GM19035 (cell line): ENCODE measurements at regions not wholly inside any gene's neighbourhood (a gene's known extent, or its start where the extent isn't known, plus 50 kb on each side); places are given as distances from the start of the nearest gene placed in this dataset.
"Not testable (repeated sequence)": the region's sequence is repeated elsewhere in the genome, so short reads cannot be mapped to it uniquely, and the experiment has no call there.

ENCODE experiments used
- ATAC-seq: cut with Tn5 transposase; IDR thresholded peaks from one replicate; pipeline ENCODE4 v1.9.1; 2021; ENCODE audit not compliant: unreplicated experiment

- peak; percentile 100 for ATAC-seq
Measured at GRCh38 chr1:223992456-223993246, 121.3 kb upstream of the FBXO28 start.

GRCh38 chr1:223991297-223991857 is 122.5 kb upstream of the FBXO28 start:
- not testable (repeated sequence) for ATAC-seq

- not testable (repeated sequence) for ATAC-seq
Measured at GRCh38 chr1:223961985-223962384, 116.2 kb upstream of the TP53BP2 start.

GRCh38 chr1:223952801-223953200 is 107.1 kb upstream of the TP53BP2 start:
- not testable (repeated sequence) for ATAC-seq

- ATAC-seq: not testable (repeated sequence)
Measured at GRCh38 chr1:223951551-223951950, 105.8 kb upstream of the TP53BP2 start.

GRCh38 chr1:223949944-223950343 is 104.2 kb upstream of the TP53BP2 start:
- not testable (repeated sequence) for ATAC-seq

- ATAC-seq: not testable (repeated sequence)
Measured at GRCh38 chr1:223948041-223948440, 102.3 kb upstream of the TP53BP2 start.

- ATAC-seq: not testable (repeated sequence)
Measured at GRCh38 chr1:223936592-223936991, 90.8 kb upstream of the TP53BP2 start.

- ATAC-seq: not testable (repeated sequence)
Measured at GRCh38 chr1:223931476-223931875, 85.7 kb upstream of the TP53BP2 start.

GRCh38 chr1:223920805-223921204 is 75.1 kb upstream of the TP53BP2 start:
- not testable (repeated sequence) for ATAC-seq

GRCh38 chr1:223915476-223915875 is 69.7 kb upstream of the TP53BP2 start:
- not testable (repeated sequence) for ATAC-seq

- ATAC-seq: not testable (repeated sequence)
Measured at GRCh38 chr1:223913715-223914114, 68.0 kb upstream of the TP53BP2 start.

GRCh38 chr1:223907943-223908587 is 62.3 kb upstream of the TP53BP2 start:
- not testable (repeated sequence) for ATAC-seq

GRCh38 chr1:223903221-223903620 is 57.5 kb upstream of the TP53BP2 start:
- not testable (repeated sequence) for ATAC-seq

- ATAC-seq: not testable (repeated sequence)
Measured at GRCh38 chr1:223899775-223900174, 54.0 kb upstream of the TP53BP2 start.

GRCh38 chr1:223897097-223897496 is 51.4 kb upstream of the TP53BP2 start:
- ATAC-seq: not testable (repeated sequence)

- ATAC-seq: not testable (repeated sequence)
Measured at GRCh38 chr1:223895950-223896349, 50.2 kb upstream of the TP53BP2 start.
